ENCODE measurements at regions not wholly inside any gene's neighbourhood (a gene's known extent, or its start where the extent isn't known, plus 50 kb on each side); places are given as distances from the start of the nearest gene placed in this dataset.
A peak's percentile ranks its signal among the peaks of the same experiment; 100 is the strongest.

GRCh38 chr5:145708169-145708568, 127.0 kb downstream of the PRELID2 start:
- DNase-seq = no peak

- no peak for DNase-seq
Measured at GRCh38 chr5:145704724-145705123, 130.4 kb downstream of the PRELID2 start.

DNA sequence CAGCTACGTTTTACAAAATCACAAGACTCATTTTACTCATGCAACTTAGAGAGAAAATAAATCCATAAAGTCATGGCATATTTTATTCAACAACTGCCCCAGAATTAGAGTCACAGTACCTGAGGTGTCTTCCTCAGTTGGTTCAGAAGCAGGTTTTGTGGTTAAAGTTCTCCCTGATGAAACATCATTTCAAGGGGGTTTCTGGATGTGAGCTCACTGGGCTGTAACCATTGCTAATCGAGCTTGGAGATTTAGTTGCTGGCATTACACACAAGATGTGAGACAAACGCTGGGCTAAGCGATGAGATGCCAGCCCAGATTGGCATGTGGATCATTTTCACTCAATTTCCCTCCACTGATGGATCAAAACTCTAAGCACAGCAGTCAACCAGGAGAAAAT, 131.3 kb downstream of the PRELID2 start:
- DNase-seq = no peak

DNA sequence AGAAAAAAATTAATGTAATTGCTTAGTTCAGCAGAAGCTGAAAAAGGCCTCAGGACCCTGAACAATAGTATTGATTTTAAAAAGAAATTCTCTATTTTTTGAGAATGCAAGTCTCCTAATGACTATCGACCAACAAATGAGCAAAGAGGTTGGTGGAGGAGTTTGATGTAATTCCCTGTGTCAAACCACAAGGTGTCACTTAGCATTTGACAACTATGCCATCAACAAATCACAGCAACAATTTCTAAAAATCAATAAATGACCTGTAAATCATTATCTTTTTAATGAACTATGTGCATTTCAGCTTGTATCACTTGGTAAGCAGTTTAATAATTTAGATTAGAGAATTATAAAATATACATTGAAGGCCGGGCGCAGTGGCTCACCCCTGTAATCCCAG, 133.7 kb downstream of the PRELID2 start:
- no peak for DNase-seq

GRCh38 chr5:145699846-145700245, 135.3 kb downstream of the PRELID2 start:
- no peak for DNase-seq

DNA sequence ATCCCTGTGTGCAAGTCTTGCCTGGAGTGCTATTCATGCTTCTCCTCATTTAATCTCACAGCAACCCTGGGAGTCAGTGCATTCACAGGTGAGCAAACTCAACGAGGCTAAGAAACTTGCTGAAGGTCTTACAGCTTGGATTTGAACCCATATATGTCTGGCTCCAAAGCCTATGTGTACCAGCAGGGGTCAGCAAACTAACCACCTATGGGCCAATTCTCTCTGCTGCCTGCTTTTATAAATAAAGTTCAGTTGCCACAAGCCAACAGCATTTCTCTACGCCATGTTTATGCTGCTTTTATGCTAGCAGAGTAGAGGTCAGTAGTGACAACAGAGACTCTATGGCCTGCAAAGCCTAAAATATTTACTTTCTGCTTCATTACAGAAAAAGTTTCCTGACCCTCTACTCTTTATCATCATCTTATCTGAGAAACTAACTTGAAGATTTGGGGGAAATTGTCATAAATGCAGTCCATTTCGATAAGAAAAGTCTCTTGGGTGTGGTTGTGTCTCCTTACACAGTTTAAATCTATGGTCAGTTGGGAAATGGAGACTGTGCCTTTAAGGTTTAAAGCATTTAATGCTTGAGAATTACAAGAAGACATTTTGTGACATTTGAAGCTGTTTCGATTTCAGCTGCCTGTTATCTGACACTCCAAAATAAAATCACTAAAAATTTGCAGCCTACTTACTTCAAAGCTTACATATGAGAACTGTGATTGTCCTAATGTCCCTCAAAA, 137.7 kb downstream of the PRELID2 start:
- no peak for DNase-seq

- DNase-seq = no peak
Measured at GRCh38 chr5:145689235-145689634, 145.9 kb downstream of the PRELID2 start.

GRCh38 chr5:145687943-145688342, 147.2 kb downstream of the PRELID2 start:
- no peak for DNase-seq

DNA sequence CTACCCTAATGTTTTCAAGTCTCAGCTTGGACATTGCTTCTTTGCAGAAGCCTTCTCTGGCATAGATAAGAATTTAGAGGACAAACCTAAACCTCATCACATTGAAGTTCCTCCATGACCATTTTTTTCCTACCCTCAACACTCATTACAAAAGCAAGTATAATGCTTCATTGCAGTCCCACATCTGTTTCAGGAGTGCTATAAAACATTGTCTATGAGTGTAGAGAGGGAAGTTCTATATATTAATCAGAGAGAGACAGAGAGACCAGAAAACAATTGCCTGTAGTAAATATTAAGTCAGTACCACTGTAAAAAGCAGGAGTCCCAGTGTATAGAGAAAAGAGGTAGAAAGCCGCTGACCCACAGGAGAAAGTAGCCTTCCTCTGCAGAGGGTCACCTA, 149.7 kb downstream of the PRELID2 start:
- no peak for DNase-seq

DNA sequence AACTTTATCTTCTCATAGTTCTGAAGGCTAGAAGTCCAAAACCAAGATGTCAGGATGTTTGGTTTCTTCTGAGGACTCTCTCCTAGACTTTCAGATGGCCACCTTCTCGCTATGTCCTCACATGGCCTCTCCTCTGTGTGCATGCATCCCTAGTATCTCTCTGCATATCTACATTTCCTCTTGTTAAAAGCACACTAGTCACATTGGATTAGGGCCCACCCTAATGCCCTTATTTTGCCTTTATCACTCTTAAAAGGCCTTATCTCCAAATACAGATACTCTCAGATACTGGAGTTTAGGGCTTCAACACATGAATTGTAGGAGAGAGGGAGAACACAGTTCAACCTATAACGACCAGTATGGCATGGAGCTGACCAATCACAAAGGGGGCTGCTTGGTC, 151.7 kb downstream of the PRELID2 start:
- DNase-seq = no peak

DNA sequence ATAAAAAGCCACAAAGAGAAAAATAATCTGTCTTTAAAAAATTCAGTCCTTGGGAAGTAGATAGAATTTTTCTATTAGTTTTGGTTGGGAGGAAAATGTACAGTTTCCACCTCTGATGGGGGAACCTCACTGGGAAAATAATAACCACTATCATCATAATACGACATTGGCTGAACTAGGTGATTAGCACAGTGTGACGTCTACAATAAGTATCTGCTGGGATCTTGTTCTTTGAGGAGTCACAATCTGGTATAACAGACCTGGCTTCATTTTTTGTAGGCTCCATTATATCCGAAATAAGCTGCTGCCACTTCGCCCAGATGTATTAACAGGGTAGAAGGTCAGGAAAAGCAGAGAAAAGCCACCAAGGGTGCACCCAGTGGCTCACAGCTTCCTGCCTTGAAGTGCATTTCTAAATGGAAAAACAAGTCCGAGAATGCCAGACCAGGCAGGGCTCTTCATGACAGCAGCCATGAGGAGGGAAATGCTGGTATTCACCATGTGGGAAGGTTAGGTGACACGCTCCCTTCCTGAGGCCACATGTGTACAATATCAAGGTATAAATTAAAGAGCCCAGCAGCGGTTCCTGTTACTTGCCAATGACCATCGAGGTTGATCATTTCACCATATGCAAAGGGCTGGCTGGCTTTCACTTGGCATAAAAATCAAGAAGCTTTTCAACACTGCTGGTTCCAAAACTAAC, 152.8 kb downstream of the PRELID2 start:
- no peak for DNase-seq

GRCh38 chr5:145681686-145682085, 153.5 kb downstream of the PRELID2 start:
- DNase-seq = no peak

GRCh38 chr5:145681216-145681615, 153.9 kb downstream of the PRELID2 start:
- peak; percentile 4 for DNase-seq

GRCh38 chr5:145680767-145681166, 154.4 kb downstream of the PRELID2 start:
- DNase-seq = no peak

DNA sequence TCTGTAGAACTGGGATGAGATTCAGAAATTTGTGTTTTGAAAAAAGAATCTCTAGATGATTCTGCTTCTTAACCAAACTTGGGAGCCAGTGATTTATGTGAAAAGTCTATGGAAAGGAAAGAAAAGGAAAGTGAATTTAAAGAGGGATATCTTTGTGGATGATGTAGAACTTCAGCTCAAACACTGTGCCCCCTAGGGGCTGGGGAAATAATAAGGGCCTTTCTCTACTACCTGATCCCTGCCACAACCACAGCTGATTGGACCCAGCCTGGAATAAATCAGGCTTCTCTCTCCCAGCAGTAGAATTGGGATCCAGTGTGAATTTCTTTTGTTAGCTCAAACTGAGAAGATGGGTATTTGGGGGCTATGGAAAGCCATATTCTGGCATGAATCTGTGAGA, 155.0 kb downstream of the PRELID2 start:
- DNase-seq = no peak

- no peak for DNase-seq
Measured at GRCh38 chr5:145678255-145678654, 156.9 kb downstream of the PRELID2 start.

DNA sequence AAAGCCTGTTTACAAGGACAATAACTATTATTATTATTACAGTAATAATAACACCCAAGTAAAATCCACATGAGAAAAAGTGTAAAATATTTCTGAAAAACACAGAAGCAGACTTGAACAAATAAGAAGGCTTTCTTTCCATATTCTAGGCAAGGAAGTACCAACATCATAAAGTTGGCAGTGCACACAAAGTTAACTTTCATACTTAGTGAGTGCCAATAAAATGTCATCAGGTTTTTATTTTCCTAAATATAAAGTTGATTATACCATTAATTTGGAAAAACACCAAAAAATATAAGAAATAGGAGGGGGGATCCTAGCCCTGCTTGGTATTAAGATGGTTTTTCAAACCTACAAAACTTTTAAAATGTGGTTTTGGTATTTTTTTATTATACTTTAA, 161.4 kb downstream of the PRELID2 start:
- DNase-seq = no peak

DNA sequence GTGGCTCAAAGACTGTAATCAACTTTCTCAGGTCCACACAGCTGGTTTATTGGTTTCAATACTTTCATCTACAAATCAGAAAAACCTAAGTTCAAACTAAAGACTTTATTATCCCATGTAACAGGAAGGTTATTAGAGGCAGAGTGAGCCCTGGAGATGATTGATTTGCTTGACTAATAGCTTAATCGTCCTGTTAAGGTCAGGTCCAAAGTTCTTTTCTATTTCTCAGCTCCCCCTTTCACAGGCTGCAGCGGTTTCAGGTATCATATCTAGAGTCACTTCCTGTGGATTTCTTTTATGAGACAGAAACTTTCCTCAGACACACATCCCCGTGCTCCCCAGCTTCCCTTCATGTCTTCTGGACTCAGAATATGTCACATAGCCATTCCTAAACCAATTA, 166.4 kb downstream of the PRELID2 start:
- DNase-seq = no peak

GRCh38 chr5:145667742-145668141, 167.4 kb downstream of the PRELID2 start:
- DNase-seq = no peak

DNA sequence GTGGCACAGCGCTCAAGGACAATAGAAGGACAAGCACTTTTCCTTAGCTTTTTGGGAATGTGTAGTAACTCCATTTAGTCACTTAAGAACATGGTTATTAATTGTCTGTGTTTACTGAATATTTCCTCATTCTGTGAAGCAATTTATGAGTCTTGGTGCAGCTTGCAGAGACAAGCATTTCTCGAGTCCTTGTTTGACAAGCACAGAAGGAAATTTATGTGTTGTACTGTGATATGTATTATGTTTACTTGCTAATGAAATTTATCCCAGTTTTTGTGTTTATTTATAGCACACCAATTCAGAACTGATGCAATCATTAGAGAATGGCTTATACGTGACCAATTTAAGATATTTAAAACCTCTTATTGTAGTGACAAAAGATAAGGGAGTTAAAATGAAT, 168.6 kb downstream of the PRELID2 start:
- DNase-seq = no peak

DNA sequence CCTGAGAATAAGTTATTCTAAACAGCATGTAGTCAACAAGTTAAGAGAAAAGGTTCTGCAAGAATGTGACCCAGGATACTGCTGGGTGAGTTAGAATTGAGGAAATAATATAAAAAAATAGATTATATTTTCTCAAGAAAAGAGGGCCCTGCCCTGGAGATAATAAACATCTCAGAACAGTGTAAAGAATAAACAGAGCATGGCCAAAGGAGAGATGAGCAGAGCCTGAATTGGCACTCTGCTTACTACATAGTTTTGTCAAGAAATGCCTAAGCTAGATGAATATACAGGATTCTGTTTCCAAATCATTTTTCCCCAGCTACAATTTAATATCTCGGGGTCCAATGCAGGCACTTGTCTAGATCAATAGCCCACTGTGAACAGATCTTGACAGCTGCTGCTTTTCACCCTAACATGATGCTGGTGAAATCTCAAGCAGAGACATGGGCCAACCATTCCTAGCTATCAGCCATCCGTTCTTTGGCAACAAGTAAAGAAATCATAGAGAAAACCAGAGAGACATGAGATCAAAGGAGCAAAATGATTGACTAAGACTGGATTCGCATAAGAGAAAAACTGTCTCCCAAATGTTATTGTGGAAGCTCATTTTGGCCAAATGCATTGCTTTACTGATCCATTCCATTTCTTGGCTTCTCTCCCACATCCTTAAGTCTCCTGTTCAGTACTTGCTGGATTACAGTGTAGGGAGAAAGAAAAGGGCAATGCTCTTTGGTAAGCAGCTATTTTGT, 173.2 kb downstream of the PRELID2 start:
- no peak for DNase-seq

DNA sequence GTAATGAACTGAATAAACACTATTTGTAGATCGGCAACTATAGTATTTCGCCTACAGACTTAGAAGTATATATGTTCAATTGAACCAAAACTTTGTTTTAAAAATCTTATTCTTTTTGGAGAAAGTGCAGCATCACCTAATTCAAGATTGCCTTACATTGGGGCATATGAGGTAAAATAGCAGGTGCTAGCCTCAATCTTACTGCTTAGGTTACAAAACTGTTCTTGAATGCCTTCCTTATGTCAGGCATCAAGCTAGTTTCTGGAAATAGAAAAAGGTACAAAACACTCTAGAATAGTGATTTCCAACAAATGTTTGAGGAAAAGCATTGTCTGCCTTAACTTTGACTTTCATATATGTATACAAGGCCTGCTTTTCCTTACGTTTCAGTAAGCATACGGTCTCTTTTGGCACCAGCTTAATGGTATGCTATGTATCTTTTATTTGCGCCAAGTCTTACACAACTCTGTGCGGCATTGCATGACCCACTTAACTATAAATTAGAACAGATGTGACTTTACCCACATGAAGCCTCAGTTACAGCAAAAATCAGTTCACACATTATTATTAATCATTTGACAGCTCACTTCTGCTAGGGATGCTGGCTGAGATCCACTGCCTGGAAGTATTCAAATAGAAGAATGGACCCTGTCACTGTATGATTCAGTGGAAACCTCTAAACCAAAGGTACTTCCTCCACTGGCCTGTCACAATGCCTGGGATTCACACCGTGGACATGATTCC, 174.1 kb downstream of the PRELID2 start:
- DNase-seq = no peak

- DNase-seq = no peak
Measured at GRCh38 chr5:145658435-145658834, 176.7 kb downstream of the PRELID2 start.

Measured in right kidney (tissue), 1 donor.